ENCODE measurements at regions not wholly inside any gene's neighbourhood (a gene's known extent, or its start where the extent isn't known, plus 50 kb on each side); places are given as distances from the start of the nearest gene placed in this dataset.

DNA sequence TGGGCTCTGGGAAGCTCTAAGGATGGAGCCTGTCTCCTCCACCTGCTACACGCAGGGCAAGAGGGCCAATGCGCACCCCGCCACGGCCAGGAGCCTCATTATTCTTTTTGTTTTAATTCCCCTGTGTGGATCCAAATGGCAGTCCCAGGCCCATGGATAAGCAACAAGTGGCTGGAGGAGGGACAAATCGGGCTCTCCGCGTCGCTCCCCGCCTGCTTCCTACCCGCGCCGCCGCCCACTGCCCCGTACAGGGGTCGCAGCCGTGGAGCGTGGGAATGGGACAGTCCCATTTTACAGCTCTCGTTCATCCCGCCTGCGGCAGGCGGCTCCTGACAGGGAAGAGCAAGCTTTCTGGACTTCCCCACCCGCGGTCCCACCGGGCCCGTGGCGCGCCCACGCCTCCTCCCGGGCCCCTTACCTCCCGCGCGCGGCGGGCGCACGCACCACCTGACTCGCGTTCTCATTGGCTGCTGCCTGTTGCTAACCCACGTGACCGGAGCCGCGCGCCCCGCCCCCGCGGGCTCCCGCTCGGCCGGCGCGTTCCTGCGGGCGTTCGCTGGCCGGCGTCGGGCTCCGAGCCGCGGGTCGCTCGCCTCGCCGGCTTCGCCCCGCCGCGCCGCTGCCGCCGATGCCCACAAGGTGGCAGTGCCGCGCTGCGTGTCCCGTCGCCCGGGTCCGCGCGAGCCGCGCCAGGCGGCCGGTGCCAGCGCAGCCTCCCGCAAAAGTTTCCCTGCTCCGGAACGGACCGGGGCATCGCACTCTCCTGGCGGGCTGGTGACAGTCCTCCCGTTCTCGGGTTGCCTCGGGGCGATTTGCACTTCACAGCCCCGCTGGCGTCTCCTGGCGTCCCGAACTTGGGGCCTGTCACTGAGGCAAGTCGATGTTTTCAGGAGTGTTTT is 93.3 kb downstream of the CD83 start (continued):
- no peak for TF ChIP-seq DPF2 (CRISPR knock-in tag; IDR thresholded peaks at IDR 0.05; ENCODE audit: borderline replicate concordance, low read depth)
- TF ChIP-seq ARID4A (CRISPR knock-in tag; IDR thresholded peaks at IDR 0.05; ENCODE audit: borderline replicate concordance), result no peak; the same call in 1 of the 2 replicates
- TF ChIP-seq HBP1 (CRISPR knock-in tag; IDR thresholded peaks at IDR 0.05; ENCODE audit: low read depth), result no peak
- no peak for TF ChIP-seq RBM39 (IDR thresholded peaks at IDR 0.05; ENCODE audit: low read depth, low read length, poor library complexity, severe bottlenecking)
- TF ChIP-seq SETDB1 (CRISPR knock-in tag; IDR thresholded peaks at IDR 0.05; ENCODE audit: borderline replicate concordance), result no peak
- TF ChIP-seq PAX8 (CRISPR knock-in tag; IDR thresholded peaks at IDR 0.05; ENCODE audit: borderline replicate concordance), result 0 out of 2 replicates have a peak, but pooled peaks have one; percentile 63
- TF ChIP-seq MED8 (CRISPR knock-in tag; IDR thresholded peaks at IDR 0.05; ENCODE audit: insufficient replicate concordance), result no peak
- TF ChIP-seq MAFF (IDR thresholded peaks at IDR 0.05; ENCODE audit: low read depth, low read length), result no peak
- TF ChIP-seq ZNF343 (CRISPR knock-in tag; IDR thresholded peaks at IDR 0.05), result no peak
- TF ChIP-seq, protein P1, sequence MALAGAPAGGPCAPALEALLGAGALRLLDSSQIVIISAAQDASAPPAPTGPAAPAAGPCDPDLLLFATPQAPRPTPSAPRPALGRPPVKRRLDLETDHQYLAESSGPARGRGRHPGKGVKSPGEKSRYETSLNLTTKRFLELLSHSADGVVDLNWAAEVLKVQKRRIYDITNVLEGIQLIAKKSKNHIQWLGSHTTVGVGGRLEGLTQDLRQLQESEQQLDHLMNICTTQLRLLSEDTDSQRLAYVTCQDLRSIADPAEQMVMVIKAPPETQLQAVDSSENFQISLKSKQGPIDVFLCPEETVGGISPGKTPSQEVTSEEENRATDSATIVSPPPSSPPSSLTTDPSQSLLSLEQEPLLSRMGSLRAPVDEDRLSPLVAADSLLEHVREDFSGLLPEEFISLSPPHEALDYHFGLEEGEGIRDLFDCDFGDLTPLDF (CRISPR knock-in tag; IDR thresholded peaks at IDR 0.05), result peak; percentile 60; the same call in 1 of the 2 replicates
- TF ChIP-seq ZKSCAN8 (CRISPR knock-in tag; IDR thresholded peaks at IDR 0.05; ENCODE audit: borderline replicate concordance), result no peak
- no peak for TF ChIP-seq ZNF512B (CRISPR knock-in tag; IDR thresholded peaks at IDR 0.05; ENCODE audit: borderline replicate concordance)
- TF ChIP-seq, protein P2, sequence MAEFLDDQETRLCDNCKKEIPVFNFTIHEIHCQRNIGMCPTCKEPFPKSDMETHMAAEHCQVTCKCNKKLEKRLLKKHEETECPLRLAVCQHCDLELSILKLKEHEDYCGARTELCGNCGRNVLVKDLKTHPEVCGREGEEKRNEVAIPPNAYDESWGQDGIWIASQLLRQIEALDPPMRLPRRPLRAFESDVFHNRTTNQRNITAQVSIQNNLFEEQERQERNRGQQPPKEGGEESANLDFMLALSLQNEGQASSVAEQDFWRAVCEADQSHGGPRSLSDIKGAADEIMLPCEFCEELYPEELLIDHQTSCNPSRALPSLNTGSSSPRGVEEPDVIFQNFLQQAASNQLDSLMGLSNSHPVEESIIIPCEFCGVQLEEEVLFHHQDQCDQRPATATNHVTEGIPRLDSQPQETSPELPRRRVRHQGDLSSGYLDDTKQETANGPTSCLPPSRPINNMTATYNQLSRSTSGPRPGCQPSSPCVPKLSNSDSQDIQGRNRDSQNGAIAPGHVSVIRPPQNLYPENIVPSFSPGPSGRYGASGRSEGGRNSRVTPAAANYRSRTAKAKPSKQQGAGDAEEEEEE (CRISPR knock-in tag; IDR thresholded peaks at IDR 0.05; ENCODE audit: borderline replicate concordance), result no peak
- TF ChIP-seq, protein P3, sequence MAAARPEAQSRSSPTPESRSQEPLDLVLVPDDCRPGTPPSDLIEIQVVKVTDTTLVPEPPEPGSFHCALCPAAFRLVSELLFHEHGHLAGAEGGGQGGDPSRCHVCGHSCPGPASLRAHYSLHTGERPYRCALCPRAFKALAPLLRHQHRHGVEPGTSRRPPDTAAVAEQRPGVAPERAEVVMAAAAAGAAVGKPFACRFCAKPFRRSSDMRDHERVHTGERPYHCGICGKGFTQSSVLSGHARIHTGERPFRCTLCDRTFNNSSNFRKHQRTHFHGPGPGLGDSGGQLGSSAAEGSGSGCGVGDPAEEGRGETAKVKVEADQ (CRISPR knock-in tag; IDR thresholded peaks at IDR 0.05; ENCODE audit: borderline replicate concordance), result no peak

Measured in HepG2 (cell line).